ENCODE measurements at regions not wholly inside any gene's neighbourhood (a gene's known extent, or its start where the extent isn't known, plus 50 kb on each side); places are given as distances from the start of the nearest gene placed in this dataset.
A peak's percentile ranks its signal among the peaks of the same experiment; 100 is the strongest.

DNA sequence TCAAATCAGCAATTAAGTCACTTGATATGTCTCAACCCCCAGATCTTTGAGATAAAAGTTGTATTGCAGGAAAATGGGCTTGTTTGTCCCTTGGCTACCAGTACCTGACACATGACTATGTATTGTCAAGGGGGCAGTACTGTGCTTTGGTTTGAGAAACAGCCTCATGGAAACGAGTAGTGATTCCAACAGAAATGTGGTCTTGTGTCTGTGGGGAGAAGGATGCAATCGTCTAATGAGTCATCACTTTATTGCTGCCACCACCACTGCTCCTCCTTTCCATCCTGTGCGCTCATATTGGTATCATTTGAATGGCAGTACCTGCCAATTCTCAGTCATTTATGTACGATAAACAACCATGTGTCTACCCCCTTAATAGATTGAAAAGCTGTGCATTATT is 72.8 kb upstream of the ARHGAP5 start (continued):
- TF ChIP-seq, protein P1, sequence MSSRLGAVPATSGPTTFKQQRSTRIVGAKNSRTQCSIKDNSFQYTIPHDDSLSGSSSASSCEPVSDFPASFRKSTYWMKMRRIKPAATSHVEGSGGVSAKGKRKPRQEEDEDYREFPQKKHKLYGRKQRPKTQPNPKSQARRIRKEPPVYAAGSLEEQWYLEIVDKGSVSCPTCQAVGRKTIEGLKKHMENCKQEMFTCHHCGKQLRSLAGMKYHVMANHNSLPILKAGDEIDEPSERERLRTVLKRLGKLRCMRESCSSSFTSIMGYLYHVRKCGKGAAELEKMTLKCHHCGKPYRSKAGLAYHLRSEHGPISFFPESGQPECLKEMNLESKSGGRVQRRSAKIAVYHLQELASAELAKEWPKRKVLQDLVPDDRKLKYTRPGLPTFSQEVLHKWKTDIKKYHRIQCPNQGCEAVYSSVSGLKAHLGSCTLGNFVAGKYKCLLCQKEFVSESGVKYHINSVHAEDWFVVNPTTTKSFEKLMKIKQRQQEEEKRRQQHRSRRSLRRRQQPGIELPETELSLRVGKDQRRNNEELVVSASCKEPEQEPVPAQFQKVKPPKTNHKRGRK (tag; IDR thresholded peaks at IDR 0.05) = no peak
- TF ChIP-seq NCOR1 (IDR thresholded peaks at IDR 0.05) = no peak
- no peak for TF ChIP-seq ZNF3 (CRISPR knock-in tag; IDR thresholded peaks at IDR 0.05)
- TF ChIP-seq MAFG (tag; conservative IDR thresholded peaks at IDR 0.05) = peak; percentile 58
- TF ChIP-seq, protein P2, sequence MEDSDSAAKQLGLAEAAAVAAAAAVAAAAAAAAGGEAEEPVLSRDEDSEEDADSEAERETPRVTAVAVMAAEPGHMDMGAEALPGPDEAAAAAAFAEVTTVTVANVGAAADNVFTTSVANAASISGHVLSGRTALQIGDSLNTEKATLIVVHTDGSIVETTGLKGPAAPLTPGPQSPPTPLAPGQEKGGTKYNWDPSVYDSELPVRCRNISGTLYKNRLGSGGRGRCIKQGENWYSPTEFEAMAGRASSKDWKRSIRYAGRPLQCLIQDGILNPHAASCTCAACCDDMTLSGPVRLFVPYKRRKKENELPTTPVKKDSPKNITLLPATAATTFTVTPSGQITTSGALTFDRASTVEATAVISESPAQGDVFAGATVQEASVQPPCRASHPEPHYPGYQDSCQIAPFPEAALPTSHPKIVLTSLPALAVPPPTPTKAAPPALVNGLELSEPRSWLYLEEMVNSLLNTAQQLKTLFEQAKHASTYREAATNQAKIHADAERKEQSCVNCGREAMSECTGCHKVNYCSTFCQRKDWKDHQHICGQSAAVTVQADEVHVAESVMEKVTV (CRISPR knock-in tag; IDR thresholded peaks at IDR 0.05) = no peak
- TF ChIP-seq JUND (IDR thresholded peaks at IDR 0.05; ENCODE audit: borderline replicate concordance, low read depth, low read length) = peak; percentile 17; the same call in 1 of the 2 replicates
- TF ChIP-seq JUND (tag; IDR thresholded peaks at IDR 0.05; ENCODE audit: borderline replicate concordance, low read depth, low read length) = peak; percentile 27; the same call in 1 of the 3 replicates
- no peak for TF ChIP-seq PHF8 (IDR thresholded peaks at IDR 0.05; ENCODE audit: borderline replicate concordance, low read length)
- no peak for TF ChIP-seq NONO (IDR thresholded peaks at IDR 0.05; ENCODE audit: low read depth in 2 of 2, low read length in 1 of 2)
- peak; percentile 35; the same call in 1 of the 2 replicates for TF ChIP-seq NFE2 (IDR thresholded peaks at IDR 0.05; ENCODE audit: low read depth)
- no peak for TF ChIP-seq RUNX1 (IDR thresholded peaks at IDR 0.05; ENCODE audit: low read depth)
- TF ChIP-seq TBL1XR1 (IDR thresholded peaks at IDR 0.05; ENCODE audit: low read length in 2 of 2) = no peak
- TF ChIP-seq ZNF76 (CRISPR knock-in tag; IDR thresholded peaks at IDR 0.05; ENCODE audit: borderline replicate concordance) = no peak
- TF ChIP-seq, protein P3, sequence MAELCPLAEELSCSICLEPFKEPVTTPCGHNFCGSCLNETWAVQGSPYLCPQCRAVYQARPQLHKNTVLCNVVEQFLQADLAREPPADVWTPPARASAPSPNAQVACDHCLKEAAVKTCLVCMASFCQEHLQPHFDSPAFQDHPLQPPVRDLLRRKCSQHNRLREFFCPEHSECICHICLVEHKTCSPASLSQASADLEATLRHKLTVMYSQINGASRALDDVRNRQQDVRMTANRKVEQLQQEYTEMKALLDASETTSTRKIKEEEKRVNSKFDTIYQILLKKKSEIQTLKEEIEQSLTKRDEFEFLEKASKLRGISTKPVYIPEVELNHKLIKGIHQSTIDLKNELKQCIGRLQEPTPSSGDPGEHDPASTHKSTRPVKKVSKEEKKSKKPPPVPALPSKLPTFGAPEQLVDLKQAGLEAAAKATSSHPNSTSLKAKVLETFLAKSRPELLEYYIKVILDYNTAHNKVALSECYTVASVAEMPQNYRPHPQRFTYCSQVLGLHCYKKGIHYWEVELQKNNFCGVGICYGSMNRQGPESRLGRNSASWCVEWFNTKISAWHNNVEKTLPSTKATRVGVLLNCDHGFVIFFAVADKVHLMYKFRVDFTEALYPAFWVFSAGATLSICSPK (IDR thresholded peaks at IDR 0.05; ENCODE audit: borderline replicate concordance) = no peak
- TF ChIP-seq TEAD2 (tag; IDR thresholded peaks at IDR 0.05) = no peak
- no peak for TF ChIP-seq CEBPG (CRISPR knock-in tag; IDR thresholded peaks at IDR 0.05)
- 0 out of 4 replicates have a peak, but pooled peaks of 1 of the 2 experiments have one; percentile 24 for TF ChIP-seq CEBPG (tag; conservative IDR thresholded peaks at IDR 0.05 in 1 of 2, IDR thresholded peaks at IDR 0.05 in 1 of 2)
- no peak for TF ChIP-seq TAF1 (IDR thresholded peaks at IDR 0.05; ENCODE audit: control insufficient read depth, extremely low read depth, insufficient read depth, low read length, severe bottlenecking)
- TF ChIP-seq AFF1 (IDR thresholded peaks at IDR 0.05; ENCODE audit: low read depth in 1 of 2, partially characterized antibody in 2 of 2) = no peak
- TF ChIP-seq ASH1L (IDR thresholded peaks at IDR 0.05; ENCODE audit: borderline replicate concordance, low read depth, partially characterized antibody) = no peak
